Omental fat pad (tissue), 3 donors: ENCODE measurements at regions not wholly inside any gene's neighbourhood (a gene's known extent, or its start where the extent isn't known, plus 50 kb on each side); places are given as distances from the start of the nearest gene placed in this dataset.

ENCODE experiments used
- ATAC-seq: fragments of 150-250 bp; one replicate; pipeline ENCODE4 v1.9.1; 2016; ENCODE audit warnings: mild to moderate bottlenecking, moderate library complexity; ENCODE audit not compliant: low FRiP score
- DNase-seq: peaks from one replicate; pipeline ENCODE4 v3.0.0-alpha.2; 2019; ENCODE audit warnings: low spot score
- TF ChIP-seq, protein P1 (sequence below), 3 donors: fragments of 450-650 bp; IDR thresholded peaks; one replicate each; pipeline ENCODE4 v1.5.1; 2016 to 2017; ENCODE audit warnings: antibody characterized with exemption in 3 of 3, mild to moderate bottlenecking in 3 of 3, moderate library complexity in 2 of 3

- TF ChIP-seq, protein P1, sequence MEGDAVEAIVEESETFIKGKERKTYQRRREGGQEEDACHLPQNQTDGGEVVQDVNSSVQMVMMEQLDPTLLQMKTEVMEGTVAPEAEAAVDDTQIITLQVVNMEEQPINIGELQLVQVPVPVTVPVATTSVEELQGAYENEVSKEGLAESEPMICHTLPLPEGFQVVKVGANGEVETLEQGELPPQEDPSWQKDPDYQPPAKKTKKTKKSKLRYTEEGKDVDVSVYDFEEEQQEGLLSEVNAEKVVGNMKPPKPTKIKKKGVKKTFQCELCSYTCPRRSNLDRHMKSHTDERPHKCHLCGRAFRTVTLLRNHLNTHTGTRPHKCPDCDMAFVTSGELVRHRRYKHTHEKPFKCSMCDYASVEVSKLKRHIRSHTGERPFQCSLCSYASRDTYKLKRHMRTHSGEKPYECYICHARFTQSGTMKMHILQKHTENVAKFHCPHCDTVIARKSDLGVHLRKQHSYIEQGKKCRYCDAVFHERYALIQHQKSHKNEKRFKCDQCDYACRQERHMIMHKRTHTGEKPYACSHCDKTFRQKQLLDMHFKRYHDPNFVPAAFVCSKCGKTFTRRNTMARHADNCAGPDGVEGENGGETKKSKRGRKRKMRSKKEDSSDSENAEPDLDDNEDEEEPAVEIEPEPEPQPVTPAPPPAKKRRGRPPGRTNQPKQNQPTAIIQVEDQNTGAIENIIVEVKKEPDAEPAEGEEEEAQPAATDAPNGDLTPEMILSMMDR (IDR thresholded peaks at IDR 0.05) = no peak
- ATAC-seq = no peak
- DNase-seq = no peak
These were observed 266.0 kb upstream of the ANO3 start for GRCh38 chr11:26065944-26066343.

DNA sequence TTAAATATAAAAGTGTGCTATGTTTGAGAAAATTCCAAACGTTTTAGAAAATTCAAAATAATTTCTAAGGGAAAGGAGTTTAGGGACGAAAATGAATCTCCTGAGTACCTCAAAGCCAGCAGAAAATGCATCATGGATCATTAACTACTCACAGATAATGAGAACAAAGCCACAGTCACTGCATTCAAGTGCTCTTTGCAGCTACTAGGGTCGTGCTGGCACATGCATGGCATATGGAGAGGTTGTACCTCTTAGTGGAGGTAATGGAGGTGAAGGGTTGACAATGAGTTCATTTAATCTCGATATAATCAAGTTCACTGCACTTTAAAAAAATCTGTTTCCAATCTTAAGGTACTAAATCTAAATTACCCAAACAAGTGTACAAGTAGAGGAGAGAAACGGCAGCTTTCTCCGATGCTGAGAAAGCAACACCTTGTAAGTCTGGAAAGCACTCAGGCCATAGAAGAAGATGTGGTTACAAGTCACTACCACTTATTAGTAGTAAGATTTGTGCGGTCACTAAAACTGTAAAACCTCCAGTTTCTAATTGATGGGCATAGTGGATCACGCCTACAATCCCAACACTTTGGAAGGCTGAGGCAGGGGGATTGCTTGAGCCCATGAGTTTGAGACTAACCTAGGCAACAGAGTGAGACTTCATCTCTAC, 261.1 kb upstream of the ANO3 start:
- no peak for ATAC-seq

GRCh38 chr11:26072614-26073153, 259.2 kb upstream of the ANO3 start:
- ATAC-seq = no peak
- DNase-seq = no peak
- TF ChIP-seq, protein P1 (IDR thresholded peaks at IDR 0.05) = no peak

More for the DNA sequence above, 261.1 kb upstream of the ANO3 start:
- no peak for DNase-seq
- TF ChIP-seq, protein P1 (IDR thresholded peaks at IDR 0.05) = no peak

DNA sequence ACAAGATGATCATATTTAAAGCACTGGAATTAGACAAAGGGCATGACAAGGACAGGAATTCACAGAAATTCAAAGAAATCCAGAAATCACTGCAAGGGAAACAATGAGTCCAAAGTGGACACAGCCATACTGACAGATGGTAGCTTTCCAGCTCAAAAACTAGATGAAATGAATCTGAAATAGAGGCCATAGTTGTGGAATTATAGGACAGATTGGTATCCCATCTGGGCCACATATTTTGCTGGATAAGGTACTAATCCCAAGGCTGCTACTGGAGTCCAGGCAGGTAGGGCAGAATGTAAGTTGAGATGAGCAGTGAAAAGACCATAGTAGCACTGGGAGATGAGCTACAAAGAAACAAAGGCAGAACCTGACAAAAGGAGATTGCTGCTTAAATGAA, 258.3 kb upstream of the ANO3 start:
- ATAC-seq (no peak), DNase-seq (no peak)
- TF ChIP-seq, protein P1 (IDR thresholded peaks at IDR 0.05) = no peak

GRCh38 chr11:26076233-26076990, 255.5 kb upstream of the ANO3 start:
- TF ChIP-seq, protein P1 (IDR thresholded peaks at IDR 0.05) = no peak
- ATAC-seq (no peak), DNase-seq (no peak)

DNA sequence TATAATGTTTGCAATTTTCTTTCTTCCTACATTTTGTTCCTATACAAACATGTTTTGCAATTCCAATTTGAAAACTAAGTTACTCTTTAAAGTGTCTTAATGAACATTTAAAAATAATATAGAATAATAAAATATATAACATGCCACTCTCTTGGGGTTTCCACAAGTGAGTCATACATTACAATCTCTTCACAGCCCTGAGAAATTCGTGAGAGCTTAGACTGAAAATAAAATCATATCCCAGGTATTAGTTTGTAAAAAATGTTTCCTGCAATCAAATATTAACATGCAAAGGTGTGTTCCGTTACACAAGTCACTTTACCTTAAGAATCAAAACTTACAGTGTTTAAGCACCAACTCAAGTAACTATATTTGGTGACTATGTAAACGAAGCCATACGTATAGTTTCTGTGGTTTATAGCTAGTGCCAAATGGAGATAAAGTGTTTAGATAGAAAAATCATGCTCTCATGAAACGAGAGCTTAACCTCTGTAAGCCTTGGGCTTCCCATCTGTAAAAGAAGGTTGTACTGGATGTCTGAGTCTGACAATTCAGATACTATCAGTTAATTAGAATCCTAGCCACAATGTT, 253.6 kb upstream of the ANO3 start:
- no peak for DNase-seq
- TF ChIP-seq, protein P1 (IDR thresholded peaks at IDR 0.05) = no peak
- ATAC-seq = no peak
